HG03457 (cell line): ENCODE measurements at regions not wholly inside any gene's neighbourhood (a gene's known extent, or its start where the extent isn't known, plus 50 kb on each side); places are given as distances from the start of the nearest gene placed in this dataset.
"Not testable (repeated sequence)": the region's sequence is repeated elsewhere in the genome, so short reads cannot be mapped to it uniquely, and the experiment has no call there.

ENCODE experiments used
- ATAC-seq: cut with Tn5 transposase; IDR thresholded peaks from one replicate; pipeline ENCODE4 v1.9.1; 2021; ENCODE audit warnings: moderate number of reproducible peaks; ENCODE audit not compliant: unreplicated experiment

- no peak for ATAC-seq
These were observed 219.6 kb upstream of the THUMPD2 start for GRCh38 chr2:39998617-39999016.

- ATAC-seq = no peak
These were observed 217.6 kb upstream of the THUMPD2 start for GRCh38 chr2:39996653-39997080.

GRCh38 chr2:39995005-39995737 is 216.1 kb upstream of the THUMPD2 start:
- ATAC-seq = no peak

- ATAC-seq = no peak
These were observed 215.1 kb upstream of the THUMPD2 start for GRCh38 chr2:39994151-39994550.

- ATAC-seq = no peak
These were observed 212.2 kb upstream of the THUMPD2 start for GRCh38 chr2:39991298-39991697.

- no peak for ATAC-seq
These were observed 211.4 kb upstream of the THUMPD2 start for GRCh38 chr2:39990335-39990900.

GRCh38 chr2:39989888-39990287 is 210.8 kb upstream of the THUMPD2 start:
- ATAC-seq = no peak

GRCh38 chr2:39981883-39982311 is 202.8 kb upstream of the THUMPD2 start:
- no peak for ATAC-seq

- ATAC-seq = no peak
These were observed 196.5 kb upstream of the THUMPD2 start for GRCh38 chr2:39975476-39976020.

- ATAC-seq = no peak
These were observed 189.0 kb upstream of the THUMPD2 start for GRCh38 chr2:39968037-39968436.

GRCh38 chr2:39960681-39961080 is 181.6 kb upstream of the THUMPD2 start:
- not testable (repeated sequence) for ATAC-seq

GRCh38 chr2:39954346-39954745 is 175.3 kb upstream of the THUMPD2 start:
- ATAC-seq = no peak

GRCh38 chr2:39949131-39949530 is 170.1 kb upstream of the THUMPD2 start:
- ATAC-seq = no peak

- no peak for ATAC-seq
These were observed 169.1 kb upstream of the THUMPD2 start for GRCh38 chr2:39948016-39948719.

GRCh38 chr2:39947294-39948015 is 168.4 kb upstream of the THUMPD2 start:
- ATAC-seq = no peak

GRCh38 chr2:39942950-39943349 is 163.9 kb upstream of the THUMPD2 start:
- no peak for ATAC-seq

GRCh38 chr2:39938035-39938835 is 159.2 kb upstream of the THUMPD2 start:
- ATAC-seq = no peak

- ATAC-seq = no peak
These were observed 158.6 kb upstream of the THUMPD2 start for GRCh38 chr2:39937621-39938020.

- ATAC-seq = no peak
These were observed 155.8 kb upstream of the THUMPD2 start for GRCh38 chr2:39934851-39935250.

GRCh38 chr2:39933196-39933595 is 154.1 kb upstream of the THUMPD2 start:
- no peak for ATAC-seq
